GM23338 (cell line): ENCODE measurements at regions not wholly inside any gene's neighbourhood (a gene's known extent, or its start where the extent isn't known, plus 50 kb on each side); places are given as distances from the start of the nearest gene placed in this dataset.
"Not testable (repeated sequence)": the region's sequence is repeated elsewhere in the genome, so short reads cannot be mapped to it uniquely, and the experiment has no call there.

Experiments
- ATAC-seq: fragments of 200-7000 bp; cut with Tn5 transposase; 3 replicates; pipeline ENCODE4 v1.9.1; 2020
- DNase-seq: peaks from one replicate; pipeline ENCODE4 v3.0.0-alpha.2; 2015; ENCODE audit warnings: low spot score
- H2AFZ ChIP-seq: fragments of 200-600 bp; sonication (generic); 2 replicates; pipeline ENCODE4 v1.8.0; 2016; ENCODE audit warnings: antibody characterized with exemption, mild to moderate bottlenecking, moderate library complexity
- H3F3A ChIP-seq: fragments of 200-600 bp; sonication (generic); replicated peaks from 2 replicates; pipeline ENCODE4 v1.8.0; 2017; ENCODE audit warnings: antibody characterized with exemption, mixed run types, low read depth
- H3K27ac ChIP-seq: fragments of 200-600 bp; sonication (generic); 2 replicates; pipeline ENCODE4 v1.6.1; 2016; ENCODE audit warnings: low read depth
- H3K27me3 ChIP-seq: fragments of 200-600 bp; sonication (generic); 2 replicates; pipeline ENCODE4 v1.8.0; 2016; ENCODE audit warnings: mild to moderate bottlenecking, mixed run types, moderate library complexity; ENCODE audit not compliant: insufficient read depth
- H3K36me3 ChIP-seq: fragments of 200-600 bp; sonication (generic); 2 replicates; pipeline ENCODE4 v1.8.0; 2016; ENCODE audit warnings: mild to moderate bottlenecking; ENCODE audit not compliant: insufficient read depth
- H3K4me1 ChIP-seq: fragments of 200-600 bp; sonication (generic); 2 replicates; pipeline ENCODE4 v1.8.0; 2016; ENCODE audit warnings: mild to moderate bottlenecking, moderate library complexity; ENCODE audit not compliant: insufficient read depth
- H3K4me2 ChIP-seq: fragments of 200-600 bp; sonication (generic); 2 replicates; pipeline ENCODE4 v1.7.1; 2017; ENCODE audit warnings: mixed run types
- H3K4me3 ChIP-seq: fragments of 200-600 bp; sonication (generic); 2 replicates; pipeline ENCODE4 v1.6.1; 2016; ENCODE audit warnings: mixed run types
- H3K79me2 ChIP-seq: fragments of 200-600 bp; sonication (generic); replicated peaks from 2 replicates; pipeline ENCODE4 v1.8.0; 2017; ENCODE audit warnings: mild to moderate bottlenecking; ENCODE audit not compliant: insufficient read depth
- H3K9me2 ChIP-seq: fragments of 200-600 bp; sonication (generic); 2 replicates; pipeline ENCODE4 v1.8.0; 2017; ENCODE audit not compliant: insufficient read depth
- H4K20me1 ChIP-seq: fragments of 200-600 bp; sonication (generic); replicated peaks from 2 replicates; pipeline ENCODE4 v1.8.0; 2017; ENCODE audit warnings: mild to moderate bottlenecking; ENCODE audit not compliant: insufficient read depth
- H3K27ac Mint-ChIP-seq: 2 replicates; pipeline ENCODE4 v1.8.0; 2020; ENCODE audit warnings: inconsistent platforms, mild to moderate bottlenecking, moderate library complexity, mixed read lengths
- H3K27me3 Mint-ChIP-seq: 3 replicates; pipeline ENCODE4 v1.8.0; 2022; ENCODE audit warnings: low read depth, mild to moderate bottlenecking, moderate library complexity, mixed read lengths, inconsistent platforms; ENCODE audit not compliant: insufficient read depth, poor library complexity
- H3K36me3 Mint-ChIP-seq: 3 replicates; pipeline ENCODE4 v1.8.0; 2021; ENCODE audit warnings: low read depth, mild to moderate bottlenecking, inconsistent platforms, moderate library complexity, mixed read lengths
- H3K4me1 Mint-ChIP-seq: 3 replicates; pipeline ENCODE4 v1.8.0; 2020; ENCODE audit warnings: mild to moderate bottlenecking, inconsistent platforms, mixed read lengths
- H3K4me3 Mint-ChIP-seq: 3 replicates; pipeline ENCODE4 v1.8.0; 2021; ENCODE audit warnings: moderate library complexity, mild to moderate bottlenecking, inconsistent platforms, mixed read lengths
- H3K9me3 Mint-ChIP-seq: 3 replicates; pipeline ENCODE4 v1.8.0; 2020; ENCODE audit warnings: moderate library complexity, mild to moderate bottlenecking, inconsistent platforms, mixed read lengths
- TF ChIP-seq, protein P1 (sequence below), 2 experiments: fragments of 200-600 bp in 1 of 2; sonication (generic) in 1 of 2; conservative IDR thresholded peaks; 2 replicates each; pipeline versions ENCODE4 v1.5.1 to v1.6.1; 2016 to 2017; ENCODE audit warnings: antibody characterized with exemption in 2 of 2, low read depth in 2 of 2, mild to moderate bottlenecking in 2 of 2, moderate library complexity in 1 of 2
- TF ChIP-seq, protein P2 (sequence below): IDR thresholded peaks from 2 replicates; pipeline ENCODE4 v1.6.1; 2016; ENCODE audit warnings: antibody characterized with exemption
- TF ChIP-seq, protein P3 (sequence below): IDR thresholded peaks from one replicate; pipeline ENCODE4 v1.6.1; 2018; ENCODE audit warnings: antibody characterized with exemption; ENCODE audit not compliant: unreplicated experiment

DNA sequence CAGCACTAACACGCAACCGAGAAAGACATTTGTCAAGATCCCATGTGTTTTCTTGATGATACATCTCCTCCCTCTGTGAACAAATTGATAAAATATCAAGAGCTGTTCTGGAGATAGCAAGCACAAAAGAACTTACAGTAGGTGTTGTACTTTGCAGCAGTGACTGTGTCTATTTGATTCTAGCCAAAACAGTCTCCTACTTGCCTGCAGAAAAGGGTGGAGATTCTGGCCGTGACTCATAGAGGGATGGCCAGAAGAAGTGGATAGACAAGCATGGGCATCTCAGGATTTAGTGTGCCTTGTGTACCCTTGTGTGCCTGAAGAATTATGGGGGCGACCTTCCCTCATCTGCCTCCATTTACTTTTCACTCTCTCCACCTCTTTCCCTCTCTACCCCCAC, 458.4 kb upstream of the LRRC7 start (continued):
- TF ChIP-seq, protein P1, sequence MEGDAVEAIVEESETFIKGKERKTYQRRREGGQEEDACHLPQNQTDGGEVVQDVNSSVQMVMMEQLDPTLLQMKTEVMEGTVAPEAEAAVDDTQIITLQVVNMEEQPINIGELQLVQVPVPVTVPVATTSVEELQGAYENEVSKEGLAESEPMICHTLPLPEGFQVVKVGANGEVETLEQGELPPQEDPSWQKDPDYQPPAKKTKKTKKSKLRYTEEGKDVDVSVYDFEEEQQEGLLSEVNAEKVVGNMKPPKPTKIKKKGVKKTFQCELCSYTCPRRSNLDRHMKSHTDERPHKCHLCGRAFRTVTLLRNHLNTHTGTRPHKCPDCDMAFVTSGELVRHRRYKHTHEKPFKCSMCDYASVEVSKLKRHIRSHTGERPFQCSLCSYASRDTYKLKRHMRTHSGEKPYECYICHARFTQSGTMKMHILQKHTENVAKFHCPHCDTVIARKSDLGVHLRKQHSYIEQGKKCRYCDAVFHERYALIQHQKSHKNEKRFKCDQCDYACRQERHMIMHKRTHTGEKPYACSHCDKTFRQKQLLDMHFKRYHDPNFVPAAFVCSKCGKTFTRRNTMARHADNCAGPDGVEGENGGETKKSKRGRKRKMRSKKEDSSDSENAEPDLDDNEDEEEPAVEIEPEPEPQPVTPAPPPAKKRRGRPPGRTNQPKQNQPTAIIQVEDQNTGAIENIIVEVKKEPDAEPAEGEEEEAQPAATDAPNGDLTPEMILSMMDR (conservative IDR thresholded peaks at IDR 0.05; ENCODE audit: low read depth in 2 of 2) = no peak
- TF ChIP-seq, protein P2, sequence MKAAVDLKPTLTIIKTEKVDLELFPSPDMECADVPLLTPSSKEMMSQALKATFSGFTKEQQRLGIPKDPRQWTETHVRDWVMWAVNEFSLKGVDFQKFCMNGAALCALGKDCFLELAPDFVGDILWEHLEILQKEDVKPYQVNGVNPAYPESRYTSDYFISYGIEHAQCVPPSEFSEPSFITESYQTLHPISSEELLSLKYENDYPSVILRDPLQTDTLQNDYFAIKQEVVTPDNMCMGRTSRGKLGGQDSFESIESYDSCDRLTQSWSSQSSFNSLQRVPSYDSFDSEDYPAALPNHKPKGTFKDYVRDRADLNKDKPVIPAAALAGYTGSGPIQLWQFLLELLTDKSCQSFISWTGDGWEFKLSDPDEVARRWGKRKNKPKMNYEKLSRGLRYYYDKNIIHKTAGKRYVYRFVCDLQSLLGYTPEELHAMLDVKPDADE = no peak

DNA sequence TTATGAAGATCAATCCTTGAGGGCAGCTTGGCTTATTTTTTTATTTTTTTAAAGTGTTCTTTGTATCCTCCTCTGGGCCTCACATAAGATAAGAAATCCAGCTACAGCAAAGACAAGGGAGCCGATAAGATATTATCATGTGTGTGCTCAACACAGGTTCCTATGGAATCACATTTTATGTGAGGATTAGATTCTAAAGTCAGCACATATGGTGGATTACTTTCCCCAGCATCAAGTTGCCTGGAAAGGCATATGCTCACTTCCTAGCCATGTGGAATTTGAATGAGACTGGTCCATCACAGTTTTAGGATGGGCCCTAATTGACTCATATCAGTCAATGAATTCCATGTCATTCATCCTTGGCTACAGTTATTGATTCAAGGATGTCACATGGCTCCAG, 456.9 kb upstream of the LRRC7 start:
- Histone ChIP-seq H3K4me1 (no peaks in the 10 kb centered on the region), H3K36me3 (no peaks in the 10 kb centered on the region), H2AFZ (no peak overlapping the region), H3K9me2 (no peaks in the 10 kb centered on the region), H3K4me3 (no peak overlapping the region), H3K4me2 (no peak overlapping the region), H3F3A (no peaks in the 10 kb centered on the region), H4K20me1 (no peaks in the 10 kb centered on the region), H3K79me2 (no peaks in the 10 kb centered on the region), H3K27me3 (no peaks in the 10 kb centered on the region), H3K27ac (no peak overlapping the region)
- Mint-ChIP-seq H3K36me3 (no peaks in the 10 kb centered on the region), H3K27ac (no peak overlapping the region), H3K27me3 (no peaks in the 10 kb centered on the region), H3K9me3 (peaks cover 2% of the 10 kb centered on the region; the same call in 2 of the 3 replicates), H3K4me1 (no peaks in the 10 kb centered on the region), H3K4me3 (no peak overlapping the region)
- DNase-seq (no peak), ATAC-seq (no peak)
- TF ChIP-seq, protein P3, sequence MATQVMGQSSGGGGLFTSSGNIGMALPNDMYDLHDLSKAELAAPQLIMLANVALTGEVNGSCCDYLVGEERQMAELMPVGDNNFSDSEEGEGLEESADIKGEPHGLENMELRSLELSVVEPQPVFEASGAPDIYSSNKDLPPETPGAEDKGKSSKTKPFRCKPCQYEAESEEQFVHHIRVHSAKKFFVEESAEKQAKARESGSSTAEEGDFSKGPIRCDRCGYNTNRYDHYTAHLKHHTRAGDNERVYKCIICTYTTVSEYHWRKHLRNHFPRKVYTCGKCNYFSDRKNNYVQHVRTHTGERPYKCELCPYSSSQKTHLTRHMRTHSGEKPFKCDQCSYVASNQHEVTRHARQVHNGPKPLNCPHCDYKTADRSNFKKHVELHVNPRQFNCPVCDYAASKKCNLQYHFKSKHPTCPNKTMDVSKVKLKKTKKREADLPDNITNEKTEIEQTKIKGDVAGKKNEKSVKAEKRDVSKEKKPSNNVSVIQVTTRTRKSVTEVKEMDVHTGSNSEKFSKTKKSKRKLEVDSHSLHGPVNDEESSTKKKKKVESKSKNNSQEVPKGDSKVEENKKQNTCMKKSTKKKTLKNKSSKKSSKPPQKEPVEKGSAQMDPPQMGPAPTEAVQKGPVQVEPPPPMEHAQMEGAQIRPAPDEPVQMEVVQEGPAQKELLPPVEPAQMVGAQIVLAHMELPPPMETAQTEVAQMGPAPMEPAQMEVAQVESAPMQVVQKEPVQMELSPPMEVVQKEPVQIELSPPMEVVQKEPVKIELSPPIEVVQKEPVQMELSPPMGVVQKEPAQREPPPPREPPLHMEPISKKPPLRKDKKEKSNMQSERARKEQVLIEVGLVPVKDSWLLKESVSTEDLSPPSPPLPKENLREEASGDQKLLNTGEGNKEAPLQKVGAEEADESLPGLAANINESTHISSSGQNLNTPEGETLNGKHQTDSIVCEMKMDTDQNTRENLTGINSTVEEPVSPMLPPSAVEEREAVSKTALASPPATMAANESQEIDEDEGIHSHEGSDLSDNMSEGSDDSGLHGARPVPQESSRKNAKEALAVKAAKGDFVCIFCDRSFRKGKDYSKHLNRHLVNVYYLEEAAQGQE = no peak

DNA sequence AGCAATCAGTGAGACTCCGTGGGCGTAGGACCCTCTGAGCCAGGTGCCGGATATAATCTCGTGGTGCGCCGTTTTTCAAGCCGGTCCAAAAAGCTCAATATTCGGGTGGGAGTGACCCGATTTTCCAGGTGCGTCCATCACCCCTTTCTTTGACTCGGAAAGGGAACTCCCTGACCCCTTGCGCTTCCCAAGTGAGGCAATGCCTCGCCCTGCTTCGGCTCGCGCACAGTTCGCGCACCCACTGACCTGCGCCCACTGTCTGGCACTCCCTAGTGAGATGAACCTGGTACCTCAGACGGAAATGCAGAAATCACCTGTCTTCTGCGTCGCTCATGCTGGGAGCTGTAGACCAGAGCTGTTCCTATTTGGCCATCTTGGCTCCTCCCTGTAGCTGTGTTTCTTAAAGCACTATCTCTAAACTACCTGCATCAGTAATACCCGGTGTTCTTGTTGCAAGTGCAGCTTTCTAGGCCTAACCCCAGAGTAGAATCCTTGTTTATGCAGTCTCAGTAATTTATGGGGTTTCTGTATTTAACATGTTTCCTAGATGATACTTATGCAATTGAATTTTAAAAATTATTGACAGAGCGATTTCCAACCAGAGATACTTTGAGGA, 447.5 kb upstream of the LRRC7 start:
- peak overlapping the region; percentile 60 for H3K4me3 Mint-ChIP-seq
- Histone ChIP-seq H3K4me3 (peak overlapping the region; percentile 45), H3K4me2 (peak overlapping the region; percentile 70), H2AFZ (peak overlapping the region; percentile 85; the same call in 1 of the 2 replicates), H3K27ac (peak overlapping the region; percentile 47; the same call in 1 of the 2 replicates)
- H3K36me3 Mint-ChIP-seq = peaks cover 15% of the 10 kb centered on the region; the same call in 2 of the 3 replicates
- H3K9me2 ChIP-seq, H3K4me1 ChIP-seq, H3K27me3 Mint-ChIP-seq, H4K20me1 ChIP-seq, DNase-seq, H3K27me3 ChIP-seq, H3K79me2 ChIP-seq, H3F3A ChIP-seq, H3K36me3 ChIP-seq: not testable (repeated sequence)
- peaks cover 11% of the 10 kb centered on the region for H3K4me1 Mint-ChIP-seq
- H3K27ac Mint-ChIP-seq = peak overlapping the region; percentile 91
- peak; percentile 58 for ATAC-seq
- peaks cover 16% of the 10 kb centered on the region for H3K9me3 Mint-ChIP-seq
